GM12878 (cell line): ENCODE measurements at regions not wholly inside any gene's neighbourhood (a gene's known extent, or its start where the extent isn't known, plus 50 kb on each side); places are given as distances from the start of the nearest gene placed in this dataset.

Experiments
- ATAC-seq: fragments of 200-7000 bp; cut with Tn5 transposase; 3 replicates; pipeline ENCODE4 v1.9.1; 2020; ENCODE audit warnings: mild to moderate bottlenecking, moderate library complexity
- BruUV-seq: library from RNA; stranded (reverse); fragments of 400-500 nt; replicated peaks from 2 replicates; lab custom pipeline; 2021; lab: Mats Ljungman, UMichigan
- CTCF ChIA-PET: fragments of 300-600 bp; sonication (Branson Sonifier 250); formaldehyde crosslinking; extraction: SDS; loops from one replicate; lab custom pipeline; 2021; ENCODE audit warnings: inconsistent platforms; lab: Yijun Ruan, JAX
- POLR2A ChIA-PET: fragments of 350-600 bp; formaldehyde crosslinking; extraction: SDS; loops from one replicate; lab custom pipeline; 2021; ENCODE audit warnings: inconsistent platforms; lab: Charles Lee
- RAD21 ChIA-PET: fragments of 300-600 bp; sonication (Branson Sonifier 250); formaldehyde crosslinking; loops from one replicate; lab custom pipeline; 2023; ENCODE audit warnings: antibody characterized with exemption; ENCODE audit not compliant: unreplicated experiment; lab: Charles Lee
- SMC1A ChIA-PET: fragments of 300-600 bp; sonication (Branson Sonifier 250); formaldehyde crosslinking; loops from one replicate; lab custom pipeline; 2023; ENCODE audit not compliant: unreplicated experiment, uncharacterized antibody; lab: Charles Lee
- DNase-seq: peaks from one replicate; pipeline ENCODE4 v3.0.0-alpha.2; 2011; ENCODE audit warnings: low read depth, low spot score
- FAIRE-seq: peaks from 3 replicates; lab custom pipeline; 2011; peaks lifted over from hg19 to GRCh38; lab: Jason Lieb, UNC
- H2AFZ ChIP-seq: 2 replicates; pipeline ENCODE4 v1.6.0; 2011; ENCODE audit warnings: low read depth, low read length, control low read depth; ENCODE audit not compliant: control insufficient read depth
- H3K27ac ChIP-seq: 2 replicates; pipeline ENCODE4 v1.5.1; 2011; ENCODE audit warnings: control low read depth; ENCODE audit not compliant: control insufficient read depth, insufficient read depth
- H3K27me3 ChIP-seq, 2 experiments: replicated peaks in 1 of 2; 2 replicates each; pipeline versions ENCODE4 v1.6.0 to v1.6.1; 2011; ENCODE audit warnings: low read length in 1 of 2; ENCODE audit not compliant: control insufficient read depth in 2 of 2, insufficient read depth in 2 of 2
- H3K36me3 ChIP-seq, 2 experiments: 2 replicates each; pipeline ENCODE4 v1.5.1; 2011; ENCODE audit warnings: low read length in 1 of 2; ENCODE audit not compliant: control insufficient read depth in 2 of 2, insufficient read depth in 2 of 2
- H3K4me1 ChIP-seq: 2 replicates; pipeline ENCODE4 v1.6.1; 2011; ENCODE audit warnings: mild to moderate bottlenecking, low read length, moderate library complexity, mixed read lengths; ENCODE audit not compliant: control insufficient read depth, insufficient read depth
- H3K4me2 ChIP-seq: 2 replicates; pipeline ENCODE4 v1.6.0; 2011; ENCODE audit warnings: control low read depth; ENCODE audit not compliant: control insufficient read depth, insufficient read depth
- H3K4me3 ChIP-seq: fragments of 200-600 bp; sonication (generic); 2 replicates; pipeline ENCODE4 v1.5.1; 2016
- H3K79me2 ChIP-seq: 2 replicates; pipeline ENCODE4 v1.6.0; 2011; ENCODE audit warnings: low read length; ENCODE audit not compliant: control insufficient read depth, insufficient read depth
- H3K9ac ChIP-seq: 2 replicates; pipeline ENCODE4 v1.8.0; 2011; ENCODE audit warnings: low read length, control low read depth, mixed read lengths; ENCODE audit not compliant: control insufficient read depth, insufficient read depth
- H3K9me3 ChIP-seq: replicated peaks from 3 replicates; pipeline ENCODE4 v1.5.1; 2011; ENCODE audit warnings: mild to moderate bottlenecking, low read length; ENCODE audit not compliant: control insufficient read depth, insufficient read depth
- H4K20me1 ChIP-seq: 2 replicates; pipeline ENCODE4 v1.6.0; 2011; ENCODE audit not compliant: control insufficient read depth, insufficient read depth
- BHLHE40 ChIP-seq, 2 experiments: fragments of 450-650 bp in 1 of 2; IDR thresholded peaks; 2 replicates each; pipeline ENCODE4 v1.6.1; 2011 to 2017; ENCODE audit warnings: low read depth in 2 of 2, borderline replicate concordance in 1 of 2, improper control_type of control experiment in 1 of 2, low read length in 1 of 2, mild to moderate bottlenecking in 1 of 2
- CHD1 ChIP-seq: IDR thresholded peaks from 2 replicates; pipeline ENCODE4 v1.6.1; 2012; ENCODE audit warnings: low read depth, low read length, improper control_type of control experiment
- HDAC2 ChIP-seq: fragments of 200-600 bp; sonication (generic); IDR thresholded peaks from 2 replicates; pipeline ENCODE4 v1.6.1; 2017
- MTA2 ChIP-seq: fragments of 450-650 bp; IDR thresholded peaks from 2 replicates; pipeline ENCODE4 v1.6.1; 2016; ENCODE audit warnings: low read depth, mild to moderate bottlenecking, moderate library complexity
- MYC ChIP-seq: IDR thresholded peaks from 2 replicates; pipeline ENCODE4 v1.6.1; 2011; ENCODE audit warnings: mild to moderate bottlenecking, low read length, moderate library complexity, inconsistent platforms; ENCODE audit not compliant: insufficient read depth, insufficient replicate concordance, insufficient read length, severe bottlenecking
- NFIC ChIP-seq: IDR thresholded peaks from 2 replicates; pipeline ENCODE4 v1.6.1; 2012; ENCODE audit warnings: low read depth, mild to moderate bottlenecking, inconsistent platforms, low read length, moderate library complexity
- NR2C2 ChIP-seq: IDR thresholded peaks from 2 replicates; pipeline ENCODE4 v1.6.1; 2011; ENCODE audit warnings: borderline replicate concordance, low read depth; ENCODE audit not compliant: control insufficient read depth, insufficient read length
- SMC3 ChIP-seq: IDR thresholded peaks from 2 replicates; pipeline ENCODE4 v1.6.1; 2011; ENCODE audit warnings: low read length, improper control_type of control experiment, borderline replicate concordance
- TARDBP ChIP-seq: IDR thresholded peaks from 2 replicates; pipeline ENCODE4 v1.6.1; 2016; ENCODE audit warnings: borderline replicate concordance
- ZNF622 ChIP-seq: fragments of 450-650 bp; IDR thresholded peaks from 2 replicates; pipeline ENCODE4 v1.6.1; 2017; ENCODE audit warnings: mild to moderate bottlenecking, inconsistent platforms
- WGBS: methylation state at CpG from one replicate; pipeline ENCODE4 v1.1.6; 2016; ENCODE audit warnings: low lambda C conversion rate; ENCODE audit not compliant: insufficient replicate concordance, insufficient coverage; ENCODE audit errors: missing lambda C conversion rate; 5-methylcytosine and 5-hydroxymethylcytosine counted together
- in situ Hi-C: fragments of 300-500 bp; cut with MboI; formaldehyde crosslinking; loops from 9 replicates; pipeline ENCODE4 v1.14.3; 2018; ENCODE audit warnings: mixed read lengths
- intact Hi-C: fragments of 100-400 bp; cut with micrococcal nuclease; formaldehyde crosslinking; loops from one replicate; pipeline ENCODE4 v1.14.2; 2022; ENCODE audit not compliant: unreplicated experiment

- H3K9me3 ChIP-seq: no peaks in the 10 kb centered on the region
- ChIA-PET CTCF (interaction anchor here (1.2 kb wide), 1 partner anchor 11 kb away, joined by 5 read pairs; no protein-coding TSS in a partner anchor), RAD21 (no interaction called here), POLR2A (no interaction called here), SMC1A (no interaction called here)
- no peak overlapping the region for H3K27ac ChIP-seq
- H3K79me2 ChIP-seq: no peaks in the 10 kb centered on the region
- no peak overlapping the region for H2AFZ ChIP-seq
- BruUV-seq: no TSS peak
- H3K4me1 ChIP-seq: no peaks in the 10 kb centered on the region
- ATAC-seq (no peak), FAIRE-seq (no peak), DNase-seq (no peak)
- H3K4me3 ChIP-seq: no peak overlapping the region
- intact Hi-C loops: no loop called here
- WGBS: 20% methylated on average over 4 of the region's 4 CpGs
- H3K9ac ChIP-seq: no peak overlapping the region
- TF ChIP-seq TARDBP (no peak), MTA2 (no peak), ZNF622 (no peak), BHLHE40 (IDR thresholded peaks at IDR 0.05; ENCODE audit: borderline replicate concordance in 1 of 2, low read depth in 2 of 2, low read length in 1 of 2) (no peak), SMC3 (no peak), NFIC (no peak), CHD1 (no peak), NR2C2 (no peak), HDAC2 (no peak), MYC (no peak)
- no peaks in the 10 kb centered on the region for H3K36me3 ChIP-seq
- no peaks in the 10 kb centered on the region; a peak in 1 of 4 replicates for H3K27me3 ChIP-seq
- in situ Hi-C loops: no loop called here
- no peak overlapping the region for H3K4me2 ChIP-seq
- no peaks in the 10 kb centered on the region for H4K20me1 ChIP-seq
These were observed 260.5 kb upstream of the TMTC1 start for GRCh38 chr12:30044206-30044605.
